Esophagus muscularis mucosa (tissue), 4 donors: ENCODE measurements at regions not wholly inside any gene's neighbourhood (a gene's known extent, or its start where the extent isn't known, plus 50 kb on each side); places are given as distances from the start of the nearest gene placed in this dataset.

ENCODE experiments used
- DNase-seq: peaks from one replicate; pipeline ENCODE4 v3.0.0-alpha.2; 2017; ENCODE audit errors: extremely low spot score
- H3K27ac ChIP-seq, 4 donors: fragments of 200-600 bp; sonication (generic); replicated peaks in 1 of 4; 1 replicate in 3 of 4; 2 replicates in 1 of 4; pipeline ENCODE4 v1.5.1; 2016 to 2019; ENCODE audit warnings: mild to moderate bottlenecking in 1 of 4
- H3K27me3 ChIP-seq, 4 donors: fragments of 200-600 bp; sonication (generic); one replicate each; pipeline versions ENCODE4 v1.5.1 to v1.6.0; 2016 to 2019
- H3K36me3 ChIP-seq, 4 donors: fragments of 200-600 bp; sonication (generic); one replicate each; pipeline ENCODE4 v1.5.1; 2016 to 2019
- H3K4me1 ChIP-seq, 4 donors: fragments of 200-600 bp; sonication (generic); one replicate each; pipeline ENCODE4 v1.5.1; 2016 to 2019
- H3K4me3 ChIP-seq, 4 donors: fragments of 200-600 bp; sonication (generic); 1 replicate in 2 of 4; 2 replicates in 2 of 4; pipeline ENCODE4 v1.5.1; 2016 to 2019; ENCODE audit warnings: mild to moderate bottlenecking in 4 of 4, moderate library complexity in 1 of 4
- H3K9me3 ChIP-seq, 4 donors: fragments of 200-600 bp; sonication (generic); 1 replicate in 3 of 4; 2 replicates in 1 of 4; pipeline ENCODE4 v1.5.1; 2016 to 2019
- CTCF ChIP-seq, 3 experiments: fragments of 200-600 bp in 2 of 3; fragments of 450-650 bp in 1 of 3; sonication (generic) in 2 of 3; IDR thresholded peaks; one replicate each; pipeline ENCODE4 v1.5.1; 2017 to 2019; ENCODE audit warnings: antibody characterized with exemption in 3 of 3, mild to moderate bottlenecking in 2 of 3, moderate library complexity in 1 of 3
- EP300 ChIP-seq: sonication (generic); formaldehyde crosslinking; IDR thresholded peaks from one replicate; pipeline ENCODE4 v1.6.1; 2017; ENCODE audit warnings: antibody characterized with exemption
- POLR2A ChIP-seq: fragments of 450-650 bp; IDR thresholded peaks from one replicate; pipeline ENCODE4 v1.6.1; 2017; ENCODE audit warnings: antibody characterized with exemption, moderate library complexity, mild to moderate bottlenecking, low read depth
- POLR2AphosphoS5 ChIP-seq, 2 donors: sonication (generic); formaldehyde crosslinking; IDR thresholded peaks; one replicate each; pipeline ENCODE4 v1.6.1; 2017; ENCODE audit warnings: antibody characterized with exemption in 2 of 2
- WGBS: methylation state at CpG from one replicate; pipeline ENCODE4 v1.1.5; 2018; 5-methylcytosine and 5-hydroxymethylcytosine counted together
- intact Hi-C: fragments of 100-400 bp; cut with DNase I; formaldehyde crosslinking; loops from one replicate; pipeline ENCODE4 v1.15.1; 2023

GRCh38 chr5:142397178-142397577, 72.4 kb upstream of the SPRY4 start:
- Histone ChIP-seq H3K27ac (no peak overlapping the region), H3K27me3 (no peaks in the 10 kb centered on the region), H3K4me3 (no peak overlapping the region), H3K36me3 (no peaks in the 10 kb centered on the region), H3K4me1 (no peaks in the 10 kb centered on the region), H3K9me3 (peaks cover 0 to 8% (median 0%) of the 10 kb centered on the region in 4 donors)
- TF ChIP-seq POLR2AphosphoS5 (IDR thresholded peaks at IDR 0.05) (no peak), CTCF (IDR thresholded peaks at IDR 0.05) (no peak), POLR2A (no peak), EP300 (no peak)
- WGBS: 91% methylated on average over 3 of the region's 3 CpGs
- intact Hi-C loops: no loop called here
- DNase-seq: no peak

- no peak for TF ChIP-seq CTCF (IDR thresholded peaks at IDR 0.05)
- no peak for TF ChIP-seq POLR2AphosphoS5 (IDR thresholded peaks at IDR 0.05)
- no peak for TF ChIP-seq POLR2A
- TF ChIP-seq EP300: no peak
- Histone ChIP-seq H3K27ac (no peak overlapping the region), H3K9me3 (peaks cover 0 to 8% (median 0%) of the 10 kb centered on the region in 4 donors), H3K4me3 (no peak overlapping the region), H3K4me1 (peaks cover 0 to 2% (median 2%) of the 10 kb centered on the region in 4 donors), H3K27me3 (no peaks in the 10 kb centered on the region), H3K36me3 (no peaks in the 10 kb centered on the region)
- intact Hi-C loops: no loop called here
- DNase-seq: no peak
- WGBS: 95% methylated on average over 2 of the region's 2 CpGs
Measured at GRCh38 chr5:142396436-142397038, 71.7 kb upstream of the SPRY4 start.

- Histone ChIP-seq H3K4me3 (no peak overlapping the region), H3K4me1 (peaks cover 12 to 15% (median 14%) of the 10 kb centered on the region in 4 donors), H3K36me3 (no peaks in the 10 kb centered on the region), H3K27ac (no peak overlapping the region), H3K27me3 (no peaks in the 10 kb centered on the region), H3K9me3 (peaks cover 0 to 8% (median 0%) of the 10 kb centered on the region in 4 donors)
- intact Hi-C loops: no loop called here
- no peak for DNase-seq
- WGBS: 78% methylated on average over 4 of the region's 4 CpGs
- TF ChIP-seq POLR2AphosphoS5 (IDR thresholded peaks at IDR 0.05): no peak
- TF ChIP-seq CTCF (IDR thresholded peaks at IDR 0.05): no peak
- no peak for TF ChIP-seq POLR2A
- TF ChIP-seq EP300: no peak
Measured at GRCh38 chr5:142395334-142395733, 70.5 kb upstream of the SPRY4 start.

GRCh38 chr5:142391058-142391845, 66.4 kb upstream of the SPRY4 start:
- H3K4me1 ChIP-seq: peaks cover 26 to 48% (median 43%) of the 10 kb centered on the region in 4 donors
- H3K27ac ChIP-seq: peak overlapping the region; percentile 8 to 70 (median 32)
- DNase-seq: no peak
- H3K36me3 ChIP-seq: no peaks in the 10 kb centered on the region
- H3K4me3 ChIP-seq: no peak overlapping the region
- H3K9me3 ChIP-seq: peaks cover 0 to 4% (median 0%) of the 10 kb centered on the region in 4 donors
- TF ChIP-seq POLR2A (no peak), EP300 (no peak), CTCF (IDR thresholded peaks at IDR 0.05) (no peak), POLR2AphosphoS5 (IDR thresholded peaks at IDR 0.05) (no peak)
- WGBS: 67% methylated on average over 8 of the region's 8 CpGs
- H3K27me3 ChIP-seq: no peaks in the 10 kb centered on the region
- intact Hi-C loops: no loop called here
